HL-60 (cell line): ENCODE measurements at regions not wholly inside any gene's neighbourhood (a gene's known extent, or its start where the extent isn't known, plus 50 kb on each side); places are given as distances from the start of the nearest gene placed in this dataset.

ENCODE experiments used
- GABPA ChIP-seq: IDR thresholded peaks from 2 replicates; pipeline ENCODE4 v1.6.1; 2012; ENCODE audit warnings: low read depth
- POLR2AphosphoS5 ChIP-seq: IDR thresholded peaks from 2 replicates; pipeline ENCODE4 v1.6.1; 2012; ENCODE audit warnings: low read depth
- TF ChIP-seq, protein P1 (sequence below): IDR thresholded peaks from one replicate; pipeline ENCODE4 v1.5.1; 2011; ENCODE audit warnings: low read length, control low read depth, inconsistent platforms; ENCODE audit not compliant: insufficient read depth
- TF ChIP-seq, protein P2 (sequence below): IDR thresholded peaks from 2 replicates; pipeline ENCODE4 v1.6.1; 2012; ENCODE audit warnings: low read depth; ENCODE audit not compliant: insufficient replicate concordance

DNA sequence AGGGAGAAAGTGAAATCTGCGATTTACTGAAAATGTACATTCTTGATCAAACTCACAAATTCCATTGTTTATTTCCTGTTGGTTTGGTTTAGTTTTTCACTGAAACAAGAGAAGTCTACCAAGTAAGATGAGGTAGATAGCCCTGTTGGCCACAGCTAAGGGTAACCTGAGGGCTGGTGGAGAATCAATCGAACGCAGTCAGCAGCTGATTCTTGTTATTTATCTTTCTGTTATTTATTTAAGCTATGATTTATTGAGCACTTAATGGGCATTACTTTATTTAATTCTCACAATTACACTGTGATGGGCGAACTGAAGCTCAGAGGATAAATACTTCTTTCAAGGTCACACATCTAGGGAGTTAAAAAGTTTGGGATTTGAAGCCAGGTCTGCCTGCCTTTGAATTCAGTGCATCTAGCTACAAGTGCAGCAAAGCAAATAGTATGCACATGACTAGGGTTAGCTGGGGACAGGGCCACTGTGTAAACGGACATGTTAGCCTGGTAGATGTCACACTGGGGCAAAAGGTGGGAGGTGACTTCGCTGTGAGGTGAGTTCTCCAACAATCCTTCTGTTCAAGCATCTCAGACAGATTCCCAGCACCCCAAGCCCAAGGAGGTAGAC lies 106.5 kb upstream of the GADD45A start:
- TF ChIP-seq, protein P1, sequence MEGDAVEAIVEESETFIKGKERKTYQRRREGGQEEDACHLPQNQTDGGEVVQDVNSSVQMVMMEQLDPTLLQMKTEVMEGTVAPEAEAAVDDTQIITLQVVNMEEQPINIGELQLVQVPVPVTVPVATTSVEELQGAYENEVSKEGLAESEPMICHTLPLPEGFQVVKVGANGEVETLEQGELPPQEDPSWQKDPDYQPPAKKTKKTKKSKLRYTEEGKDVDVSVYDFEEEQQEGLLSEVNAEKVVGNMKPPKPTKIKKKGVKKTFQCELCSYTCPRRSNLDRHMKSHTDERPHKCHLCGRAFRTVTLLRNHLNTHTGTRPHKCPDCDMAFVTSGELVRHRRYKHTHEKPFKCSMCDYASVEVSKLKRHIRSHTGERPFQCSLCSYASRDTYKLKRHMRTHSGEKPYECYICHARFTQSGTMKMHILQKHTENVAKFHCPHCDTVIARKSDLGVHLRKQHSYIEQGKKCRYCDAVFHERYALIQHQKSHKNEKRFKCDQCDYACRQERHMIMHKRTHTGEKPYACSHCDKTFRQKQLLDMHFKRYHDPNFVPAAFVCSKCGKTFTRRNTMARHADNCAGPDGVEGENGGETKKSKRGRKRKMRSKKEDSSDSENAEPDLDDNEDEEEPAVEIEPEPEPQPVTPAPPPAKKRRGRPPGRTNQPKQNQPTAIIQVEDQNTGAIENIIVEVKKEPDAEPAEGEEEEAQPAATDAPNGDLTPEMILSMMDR: no peak
- TF ChIP-seq POLR2AphosphoS5 (no peak), GABPA (no peak)
- TF ChIP-seq, protein P2, sequence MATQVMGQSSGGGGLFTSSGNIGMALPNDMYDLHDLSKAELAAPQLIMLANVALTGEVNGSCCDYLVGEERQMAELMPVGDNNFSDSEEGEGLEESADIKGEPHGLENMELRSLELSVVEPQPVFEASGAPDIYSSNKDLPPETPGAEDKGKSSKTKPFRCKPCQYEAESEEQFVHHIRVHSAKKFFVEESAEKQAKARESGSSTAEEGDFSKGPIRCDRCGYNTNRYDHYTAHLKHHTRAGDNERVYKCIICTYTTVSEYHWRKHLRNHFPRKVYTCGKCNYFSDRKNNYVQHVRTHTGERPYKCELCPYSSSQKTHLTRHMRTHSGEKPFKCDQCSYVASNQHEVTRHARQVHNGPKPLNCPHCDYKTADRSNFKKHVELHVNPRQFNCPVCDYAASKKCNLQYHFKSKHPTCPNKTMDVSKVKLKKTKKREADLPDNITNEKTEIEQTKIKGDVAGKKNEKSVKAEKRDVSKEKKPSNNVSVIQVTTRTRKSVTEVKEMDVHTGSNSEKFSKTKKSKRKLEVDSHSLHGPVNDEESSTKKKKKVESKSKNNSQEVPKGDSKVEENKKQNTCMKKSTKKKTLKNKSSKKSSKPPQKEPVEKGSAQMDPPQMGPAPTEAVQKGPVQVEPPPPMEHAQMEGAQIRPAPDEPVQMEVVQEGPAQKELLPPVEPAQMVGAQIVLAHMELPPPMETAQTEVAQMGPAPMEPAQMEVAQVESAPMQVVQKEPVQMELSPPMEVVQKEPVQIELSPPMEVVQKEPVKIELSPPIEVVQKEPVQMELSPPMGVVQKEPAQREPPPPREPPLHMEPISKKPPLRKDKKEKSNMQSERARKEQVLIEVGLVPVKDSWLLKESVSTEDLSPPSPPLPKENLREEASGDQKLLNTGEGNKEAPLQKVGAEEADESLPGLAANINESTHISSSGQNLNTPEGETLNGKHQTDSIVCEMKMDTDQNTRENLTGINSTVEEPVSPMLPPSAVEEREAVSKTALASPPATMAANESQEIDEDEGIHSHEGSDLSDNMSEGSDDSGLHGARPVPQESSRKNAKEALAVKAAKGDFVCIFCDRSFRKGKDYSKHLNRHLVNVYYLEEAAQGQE: no peak
